Stimulated activated effector memory CD8-positive, alpha-beta T cell treated with anti-CD3 and anti-CD28 coated beads, Interleukin-12 subunit alpha, Interleukin-12 subunit beta, amount 100 ng/mL, for 72 hours (primary cell): ENCODE measurements at regions not wholly inside any gene's neighbourhood (a gene's known extent, or its start where the extent isn't known, plus 50 kb on each side); places are given as distances from the start of the nearest gene placed in this dataset.

Experiments used
- ATAC-seq: fragments of 150-1000 bp; cut with Tn5 transposase; 2 replicates; pipeline ENCODE4 v1.10.0; 2021
- DNase-seq, 2 donors: peaks; one replicate each; pipeline ENCODE4 v3.0.0; 2021 to 2022; ENCODE audit warnings: low spot score in 2 of 2
- H3K27ac Mint-ChIP-seq: one replicate; pipeline ENCODE4 v1.8.0; 2022; ENCODE audit warnings: mild to moderate bottlenecking, mixed read lengths
- H3K36me3 Mint-ChIP-seq: one replicate; pipeline ENCODE4 v1.8.0; 2022; ENCODE audit warnings: mild to moderate bottlenecking, mixed read lengths
- H3K4me1 Mint-ChIP-seq: one replicate; pipeline ENCODE4 v1.8.0; 2022; ENCODE audit warnings: mixed read lengths
- H3K4me3 Mint-ChIP-seq: one replicate; pipeline ENCODE4 v1.8.0; 2022; ENCODE audit warnings: mild to moderate bottlenecking, mixed read lengths
- H3K9me3 Mint-ChIP-seq: one replicate; pipeline ENCODE4 v1.8.0; 2022; ENCODE audit warnings: mixed read lengths

DNA sequence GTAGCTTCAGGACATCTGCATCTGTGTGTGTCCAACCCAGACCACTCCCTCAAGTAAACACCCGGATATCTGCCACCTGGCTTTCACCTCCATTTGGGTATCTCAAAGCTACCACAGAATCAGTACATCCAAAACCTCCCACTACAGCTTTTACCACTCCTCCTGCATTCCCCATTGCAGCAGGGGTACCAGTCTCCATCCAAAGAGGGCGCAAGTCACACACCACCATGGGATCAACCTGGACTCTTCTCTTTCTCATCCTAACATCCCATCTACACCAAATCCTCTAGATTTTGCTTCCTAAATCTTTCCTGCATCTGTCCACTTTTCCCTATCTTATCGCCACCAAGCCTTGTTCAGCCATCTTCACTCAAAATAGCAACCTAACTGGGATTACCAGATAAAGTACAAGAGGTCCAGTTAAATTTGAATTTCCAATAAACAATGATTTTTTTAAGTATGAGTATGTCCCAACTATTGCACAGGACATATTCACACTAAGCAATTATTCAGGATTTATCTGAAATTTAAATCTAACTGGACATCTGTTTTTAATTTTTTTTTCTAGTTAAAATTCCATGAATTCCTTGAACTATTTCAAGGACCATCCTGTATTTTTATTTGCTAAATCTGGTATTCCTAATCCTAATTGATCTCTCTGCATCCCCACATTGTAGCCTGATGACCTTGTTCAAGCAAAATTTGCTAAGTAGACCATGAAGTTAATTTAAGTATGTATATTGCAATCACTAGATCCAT, 164.3 kb upstream of the MLN start:
- ATAC-seq (no peak), DNase-seq (no peak)
- Mint-ChIP-seq H3K9me3 (no peaks in the 10 kb centered on the region), H3K4me3 (no peak overlapping the region), H3K27ac (no peak overlapping the region), H3K4me1 (peaks cover under 1% of the 10 kb centered on the region), H3K36me3 (no peaks in the 10 kb centered on the region)

GRCh38 chr6:33967265-33967767, 163.5 kb upstream of the MLN start:
- ATAC-seq (no peak), DNase-seq (no peak)
- Mint-ChIP-seq H3K9me3 (no peaks in the 10 kb centered on the region), H3K4me3 (no peak overlapping the region), H3K4me1 (peaks cover 5% of the 10 kb centered on the region), H3K27ac (no peak overlapping the region), H3K36me3 (no peaks in the 10 kb centered on the region)

DNA sequence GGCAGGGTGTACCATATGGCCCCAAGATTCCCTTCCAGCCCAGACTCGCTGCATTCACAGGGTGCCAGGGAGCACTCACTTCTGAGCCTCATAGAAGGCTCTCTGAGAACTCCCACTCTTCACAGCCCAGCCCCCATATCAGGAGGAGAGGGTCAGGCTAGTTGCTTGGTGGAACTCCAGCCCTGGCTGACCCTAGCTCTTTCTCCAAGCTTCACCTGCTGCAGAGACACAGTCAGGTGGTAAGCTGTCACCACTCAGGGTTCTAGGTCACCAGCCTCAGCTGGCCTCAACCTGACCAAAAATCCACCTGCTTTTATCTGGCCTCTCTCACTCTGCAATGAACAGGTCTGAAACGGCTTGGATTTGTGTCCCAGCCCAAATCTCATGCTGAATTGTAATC, 162.7 kb upstream of the MLN start:
- no peak overlapping the region for H3K27ac Mint-ChIP-seq
- no peak overlapping the region for H3K4me3 Mint-ChIP-seq
- H3K4me1 Mint-ChIP-seq, result peaks cover 5% of the 10 kb centered on the region
- no peaks in the 10 kb centered on the region for H3K36me3 Mint-ChIP-seq
- no peak for DNase-seq
- H3K9me3 Mint-ChIP-seq, result no peaks in the 10 kb centered on the region
- ATAC-seq, result no peak

GRCh38 chr6:33965766-33966165, 162.0 kb upstream of the MLN start:
- no peak for DNase-seq
- ATAC-seq, result no peak
- Mint-ChIP-seq H3K9me3 (no peaks in the 10 kb centered on the region), H3K27ac (no peak overlapping the region), H3K4me3 (no peak overlapping the region), H3K36me3 (no peaks in the 10 kb centered on the region), H3K4me1 (peaks cover 5% of the 10 kb centered on the region)

DNA sequence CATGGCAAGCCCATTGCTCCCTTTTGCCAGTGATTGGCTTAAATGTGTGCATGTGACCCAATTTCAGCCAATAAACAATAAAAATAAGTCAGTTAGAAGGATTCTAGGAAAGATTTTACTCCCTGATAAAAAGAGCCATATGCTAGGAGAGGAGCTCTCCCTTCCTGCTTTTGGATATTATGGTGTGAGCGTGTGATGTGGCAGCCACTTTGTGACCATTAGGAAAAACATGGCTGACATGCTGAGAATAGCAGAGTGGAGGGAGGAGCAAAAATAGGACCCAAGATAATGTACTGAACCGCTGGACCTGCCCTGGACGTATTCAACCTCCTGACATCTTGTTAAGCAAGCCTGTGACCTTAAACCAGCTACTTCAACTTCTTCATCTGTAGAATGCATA, 160.6 kb upstream of the MLN start:
- no peak for ATAC-seq
- no peak for DNase-seq

GRCh38 chr6:33963136-33963750, 159.4 kb upstream of the MLN start:
- Mint-ChIP-seq H3K9me3 (no peaks in the 10 kb centered on the region), H3K4me1 (peaks cover 13% of the 10 kb centered on the region), H3K36me3 (no peaks in the 10 kb centered on the region), H3K27ac (no peak overlapping the region), H3K4me3 (no peak overlapping the region)
- DNase-seq (no peak), ATAC-seq (no peak)

More for the DNA sequence above, 160.6 kb upstream of the MLN start:
- Mint-ChIP-seq H3K27ac (no peak overlapping the region), H3K9me3 (no peaks in the 10 kb centered on the region), H3K36me3 (no peaks in the 10 kb centered on the region), H3K4me3 (no peak overlapping the region), H3K4me1 (peaks cover 5% of the 10 kb centered on the region)

- no peak overlapping the region for H3K27ac Mint-ChIP-seq
- no peak overlapping the region for H3K4me3 Mint-ChIP-seq
- ATAC-seq (no peak), DNase-seq (no peak)
- H3K36me3 Mint-ChIP-seq, result no peaks in the 10 kb centered on the region
- no peaks in the 10 kb centered on the region for H3K9me3 Mint-ChIP-seq
- peaks cover 18% of the 10 kb centered on the region for H3K4me1 Mint-ChIP-seq
Observed at GRCh38 chr6:33962246-33963027, 158.6 kb upstream of the MLN start.

DNA sequence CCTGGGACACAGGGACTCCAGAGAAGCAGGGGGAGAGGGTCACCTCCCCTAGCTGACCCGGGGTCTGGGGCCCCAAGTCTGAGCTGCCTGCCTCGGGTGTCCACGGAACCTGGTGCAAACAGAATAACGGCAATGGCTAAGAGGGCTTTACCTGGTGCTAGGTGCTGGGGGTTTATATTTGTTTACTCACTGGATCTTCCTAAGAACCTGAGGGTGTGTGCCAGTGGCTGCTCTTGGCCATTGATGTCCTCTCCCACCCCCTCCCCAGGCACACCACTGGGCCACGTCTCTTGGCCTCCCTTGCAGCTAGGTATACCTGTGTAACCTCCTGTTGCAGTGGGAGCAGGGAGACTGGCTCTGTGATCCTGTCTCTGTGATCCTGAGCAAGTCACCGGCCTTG, 157.9 kb upstream of the MLN start:
- H3K4me3 Mint-ChIP-seq, result no peak overlapping the region
- no peaks in the 10 kb centered on the region for H3K36me3 Mint-ChIP-seq
- no peaks in the 10 kb centered on the region for H3K9me3 Mint-ChIP-seq
- DNase-seq (no peak), ATAC-seq (no peak)
- no peak overlapping the region for H3K27ac Mint-ChIP-seq
- peaks cover 26% of the 10 kb centered on the region for H3K4me1 Mint-ChIP-seq

GRCh38 chr6:33960345-33961313, 156.8 kb upstream of the MLN start:
- DNase-seq, result no peak
- Mint-ChIP-seq H3K4me1 (peaks cover 26% of the 10 kb centered on the region), H3K36me3 (no peaks in the 10 kb centered on the region), H3K27ac (no peak overlapping the region), H3K4me3 (no peak overlapping the region), H3K9me3 (no peaks in the 10 kb centered on the region)
- no peak for ATAC-seq

DNA sequence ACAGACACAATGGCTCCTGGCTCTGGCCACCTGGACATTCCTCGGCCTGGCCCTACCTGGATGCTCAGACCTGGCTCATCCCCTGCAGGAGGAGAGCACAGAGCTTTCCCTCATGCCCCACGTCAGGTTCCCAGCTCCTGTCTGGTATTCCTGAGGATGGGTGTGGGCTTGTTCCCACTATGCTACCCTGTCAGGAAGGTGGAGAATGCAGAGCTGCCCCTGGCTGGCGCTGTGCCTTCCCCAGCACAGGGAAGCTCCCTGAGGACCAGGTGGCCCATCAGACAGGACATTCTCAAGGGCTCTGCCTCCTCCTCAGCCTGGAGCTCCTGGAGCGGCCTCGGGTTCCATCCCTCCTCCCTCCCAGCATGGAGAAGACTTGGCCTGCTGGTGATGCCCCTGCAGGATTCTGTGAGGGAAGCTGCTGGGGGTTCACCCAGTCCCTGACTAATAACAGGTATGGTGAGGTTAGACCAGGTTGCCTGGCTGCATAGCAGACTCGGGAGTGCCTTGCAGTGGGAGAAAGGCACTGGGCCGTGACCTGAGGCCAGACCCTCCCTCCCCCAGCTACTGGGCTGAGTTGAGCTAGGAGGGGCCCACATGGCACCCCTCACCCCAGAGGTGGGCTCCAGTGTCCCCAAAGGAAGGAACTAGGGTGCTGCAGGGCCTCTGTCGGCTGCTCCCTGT, 156.0 kb upstream of the MLN start:
- DNase-seq, result no peak
- ATAC-seq, result no peak
- Mint-ChIP-seq H3K36me3 (no peaks in the 10 kb centered on the region), H3K9me3 (no peaks in the 10 kb centered on the region), H3K4me3 (no peak overlapping the region), H3K27ac (no peak overlapping the region), H3K4me1 (peaks cover 27% of the 10 kb centered on the region)

GRCh38 chr6:33959329-33959651, 155.5 kb upstream of the MLN start:
- Mint-ChIP-seq H3K27ac (no peak overlapping the region), H3K4me1 (peaks cover 32% of the 10 kb centered on the region), H3K9me3 (no peaks in the 10 kb centered on the region), H3K36me3 (no peaks in the 10 kb centered on the region), H3K4me3 (no peak overlapping the region)
- DNase-seq (no peak), ATAC-seq (no peak)

GRCh38 chr6:33958526-33959328, 154.9 kb upstream of the MLN start:
- ATAC-seq (no peak), DNase-seq (no peak)
- no peaks in the 10 kb centered on the region for H3K9me3 Mint-ChIP-seq
- peaks cover 32% of the 10 kb centered on the region for H3K4me1 Mint-ChIP-seq
- no peak overlapping the region for H3K27ac Mint-ChIP-seq
- no peaks in the 10 kb centered on the region for H3K36me3 Mint-ChIP-seq
- no peak overlapping the region for H3K4me3 Mint-ChIP-seq

DNA sequence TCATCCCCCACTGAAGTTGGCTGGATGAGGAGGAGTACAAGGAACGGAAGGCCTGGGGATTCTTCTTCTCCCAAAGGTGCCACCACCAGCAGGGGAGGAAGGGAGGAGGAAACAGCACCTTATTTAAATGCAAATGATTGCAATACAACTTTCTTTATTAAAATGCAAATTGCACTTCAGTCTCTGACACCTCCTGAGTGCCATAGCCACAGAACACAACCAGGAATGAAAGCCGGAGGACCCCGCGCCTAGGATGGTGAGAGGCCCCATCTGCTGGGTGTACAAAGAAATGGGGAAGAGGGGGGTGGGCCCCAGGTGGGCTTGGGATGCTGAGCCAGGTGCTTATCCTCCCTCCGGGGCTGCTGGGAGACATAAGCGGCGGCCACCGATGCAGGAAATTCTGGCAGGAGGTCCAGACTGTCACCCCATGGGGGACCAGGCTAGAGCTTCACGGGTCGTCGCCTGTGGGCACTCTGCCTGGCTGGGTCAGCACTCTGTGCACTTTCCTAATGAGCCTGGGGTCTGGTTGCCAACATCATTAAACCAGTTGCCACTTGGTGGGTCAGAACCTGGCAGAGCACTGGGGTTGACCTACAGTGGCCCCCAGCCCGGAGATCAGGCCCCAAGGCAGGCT, 154.2 kb upstream of the MLN start:
- Mint-ChIP-seq H3K9me3 (no peaks in the 10 kb centered on the region), H3K4me3 (no peak overlapping the region), H3K4me1 (peaks cover 30% of the 10 kb centered on the region), H3K36me3 (no peaks in the 10 kb centered on the region), H3K27ac (no peak overlapping the region)
- no peak for ATAC-seq
- DNase-seq, result no peak
